ENCODE measurements at regions not wholly inside any gene's neighbourhood (a gene's known extent, or its start where the extent isn't known, plus 50 kb on each side); places are given as distances from the start of the nearest gene placed in this dataset.
"Not testable (repeated sequence)": the region's sequence is repeated elsewhere in the genome, so short reads cannot be mapped to it uniquely, and the experiment has no call there.

DNA sequence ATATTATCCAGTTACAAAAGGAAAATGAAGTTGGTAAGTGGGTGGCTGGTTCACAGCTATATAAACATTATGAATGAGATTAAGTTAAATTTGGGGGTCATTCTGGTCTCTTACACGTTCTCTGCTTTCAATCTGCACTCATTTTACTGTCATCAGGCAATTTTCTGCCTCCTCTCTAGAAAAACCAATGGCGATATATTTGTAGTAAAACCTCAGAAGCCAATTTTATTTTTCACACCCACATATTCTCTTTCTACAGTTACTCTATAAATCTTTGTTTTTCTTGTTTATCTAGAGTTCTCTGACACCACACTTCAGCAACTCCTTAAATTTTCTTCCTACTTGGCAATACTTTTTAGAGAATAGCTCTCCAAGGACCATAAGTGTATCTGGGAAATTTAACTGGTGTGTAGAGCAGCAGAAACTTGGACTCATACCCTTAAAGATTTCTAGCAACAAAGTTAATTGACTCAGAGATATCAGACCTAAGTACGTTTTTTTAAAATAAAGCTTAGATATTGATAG is 926.9 kb downstream of the TMTC2 start:
- TF ChIP-seq, protein P1, sequence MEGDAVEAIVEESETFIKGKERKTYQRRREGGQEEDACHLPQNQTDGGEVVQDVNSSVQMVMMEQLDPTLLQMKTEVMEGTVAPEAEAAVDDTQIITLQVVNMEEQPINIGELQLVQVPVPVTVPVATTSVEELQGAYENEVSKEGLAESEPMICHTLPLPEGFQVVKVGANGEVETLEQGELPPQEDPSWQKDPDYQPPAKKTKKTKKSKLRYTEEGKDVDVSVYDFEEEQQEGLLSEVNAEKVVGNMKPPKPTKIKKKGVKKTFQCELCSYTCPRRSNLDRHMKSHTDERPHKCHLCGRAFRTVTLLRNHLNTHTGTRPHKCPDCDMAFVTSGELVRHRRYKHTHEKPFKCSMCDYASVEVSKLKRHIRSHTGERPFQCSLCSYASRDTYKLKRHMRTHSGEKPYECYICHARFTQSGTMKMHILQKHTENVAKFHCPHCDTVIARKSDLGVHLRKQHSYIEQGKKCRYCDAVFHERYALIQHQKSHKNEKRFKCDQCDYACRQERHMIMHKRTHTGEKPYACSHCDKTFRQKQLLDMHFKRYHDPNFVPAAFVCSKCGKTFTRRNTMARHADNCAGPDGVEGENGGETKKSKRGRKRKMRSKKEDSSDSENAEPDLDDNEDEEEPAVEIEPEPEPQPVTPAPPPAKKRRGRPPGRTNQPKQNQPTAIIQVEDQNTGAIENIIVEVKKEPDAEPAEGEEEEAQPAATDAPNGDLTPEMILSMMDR (conservative IDR thresholded peaks at IDR 0.05): no peak
- no peak for TF ChIP-seq ZFX (IDR thresholded peaks at IDR 0.05)
- H3K27ac ChIP-seq: no peak overlapping the region

DNA sequence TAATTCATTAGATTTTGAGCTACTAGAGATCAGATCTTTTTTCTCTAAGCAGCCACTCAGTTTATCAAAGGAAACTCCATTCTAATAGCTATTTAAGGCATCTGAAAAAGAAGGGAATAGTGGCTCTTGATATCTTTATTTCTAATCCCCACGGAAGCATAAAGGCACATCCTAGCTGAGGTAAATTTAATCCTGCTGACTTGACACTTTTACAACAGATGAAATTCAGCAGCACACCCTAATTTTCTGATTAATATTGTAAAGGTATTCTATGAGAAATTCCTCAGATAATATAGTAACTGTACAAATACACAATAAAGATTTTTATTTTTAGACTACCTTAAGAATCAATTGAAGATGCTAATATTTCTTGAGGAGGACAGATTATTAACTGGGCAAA is 916.4 kb downstream of the TMTC2 start:
- no peak for TF ChIP-seq ZFX (IDR thresholded peaks at IDR 0.05)
- TF ChIP-seq, protein P1 (conservative IDR thresholded peaks at IDR 0.05): no peak
- no peak overlapping the region for H3K27ac ChIP-seq

DNA sequence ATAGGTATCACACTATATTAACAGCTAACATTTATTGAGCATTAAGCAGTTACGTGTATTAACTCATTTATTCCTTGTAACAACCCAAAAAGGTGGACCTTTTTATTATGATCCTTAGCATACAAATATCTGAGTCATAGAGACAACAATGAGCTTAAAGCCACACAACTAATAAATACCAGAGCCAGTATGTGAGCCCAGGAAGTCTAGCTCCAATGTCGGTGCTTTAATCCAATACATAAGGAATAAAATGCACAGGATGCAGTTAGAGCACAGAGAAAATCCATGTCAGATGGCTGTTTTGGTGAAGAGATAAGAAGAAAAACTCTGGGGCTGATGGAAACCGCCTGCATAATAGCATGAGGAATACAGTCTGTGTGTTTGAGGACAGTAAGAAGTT is 888.6 kb downstream of the TMTC2 start:
- H3K27ac ChIP-seq: no peak overlapping the region
- TF ChIP-seq ZFX (IDR thresholded peaks at IDR 0.05): no peak
- TF ChIP-seq, protein P1 (conservative IDR thresholded peaks at IDR 0.05): no peak

DNA sequence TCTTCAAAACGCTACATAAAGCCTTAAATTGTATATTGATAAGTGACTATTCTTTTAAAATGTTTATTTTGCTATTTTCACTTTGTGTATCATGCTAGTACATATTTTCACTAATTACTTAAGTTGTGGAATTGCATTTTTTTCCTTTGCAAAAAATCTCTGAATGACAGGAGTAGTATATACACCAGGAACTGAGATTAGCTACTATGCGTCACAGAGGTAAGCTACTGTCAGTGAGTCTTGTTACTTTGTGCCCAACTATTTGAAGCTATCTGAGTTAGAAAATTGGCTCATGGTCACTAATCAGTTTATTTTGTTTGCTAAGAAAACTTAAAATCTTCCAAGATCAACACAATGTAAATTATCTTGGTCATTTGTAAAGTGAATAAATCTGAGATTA is 887.4 kb downstream of the TMTC2 start:
- no peak overlapping the region for H3K27ac ChIP-seq
- no peak for TF ChIP-seq ZFX (IDR thresholded peaks at IDR 0.05)
- TF ChIP-seq, protein P1 (conservative IDR thresholded peaks at IDR 0.05): no peak

DNA sequence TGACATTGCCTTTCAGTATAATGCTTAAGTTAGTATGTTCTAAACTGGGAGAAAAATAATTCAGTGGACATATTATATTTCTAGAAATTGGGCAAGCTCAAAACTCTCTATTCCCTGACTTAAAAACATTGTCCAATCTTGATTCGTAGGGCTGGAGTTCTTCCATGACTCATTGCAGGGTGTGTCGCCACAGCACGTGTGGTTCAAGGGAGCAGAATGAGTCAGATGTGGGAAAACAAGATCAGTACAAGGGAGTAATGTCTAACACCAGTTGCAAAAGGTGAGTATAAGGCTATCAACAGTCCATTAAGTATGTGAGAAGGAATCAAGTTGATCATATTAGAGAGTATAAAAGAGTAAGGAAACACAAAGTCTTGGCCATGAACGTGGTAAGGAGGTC is 887.0 kb downstream of the TMTC2 start:
- TF ChIP-seq, protein P1 (conservative IDR thresholded peaks at IDR 0.05): no peak
- no peak for TF ChIP-seq ZFX (IDR thresholded peaks at IDR 0.05)
- no peak overlapping the region for H3K27ac ChIP-seq

DNA sequence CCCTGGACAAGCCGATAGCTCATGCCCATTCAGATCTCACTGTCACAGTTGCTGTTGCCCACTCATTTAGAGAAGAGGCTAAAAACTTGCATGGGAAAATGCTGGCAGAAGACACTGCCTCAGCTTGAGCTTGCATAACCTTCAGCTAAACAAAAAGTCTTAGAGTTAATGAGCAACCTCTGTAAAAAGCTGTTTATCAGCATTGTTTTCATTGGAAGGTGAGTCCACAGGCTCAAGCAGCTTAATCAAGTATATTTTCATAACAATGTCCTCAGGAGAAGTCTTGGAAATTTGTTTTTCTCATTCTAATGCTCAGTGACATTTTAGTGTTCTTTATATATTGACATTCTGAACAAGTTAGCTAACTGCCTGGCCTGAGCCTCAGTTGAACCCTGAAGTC is 872.9 kb downstream of the TMTC2 start:
- TF ChIP-seq, protein P1 (conservative IDR thresholded peaks at IDR 0.05): no peak
- TF ChIP-seq ZFX (IDR thresholded peaks at IDR 0.05): no peak
- H3K27ac ChIP-seq: no peak overlapping the region

DNA sequence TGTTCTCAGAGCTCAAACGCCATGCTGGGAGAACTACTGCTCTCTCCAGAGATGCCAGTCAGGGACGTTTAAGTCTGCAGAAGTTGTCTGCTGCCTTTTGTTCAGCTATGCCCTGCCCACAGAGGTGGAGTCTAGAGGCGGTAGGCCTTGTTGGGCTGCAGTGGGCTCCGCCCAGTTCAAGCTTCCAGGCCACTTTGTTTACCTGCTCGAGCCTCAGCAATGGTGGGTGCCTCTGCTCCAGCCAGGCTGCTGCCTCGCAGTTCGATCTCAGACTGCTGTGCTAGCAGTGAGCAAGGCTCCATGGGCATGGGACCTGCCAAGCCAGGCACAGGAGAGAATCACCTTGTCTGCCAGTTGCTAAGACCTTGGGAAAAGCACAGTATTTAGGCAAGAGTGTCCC is 869.3 kb downstream of the TMTC2 start:
- H3K27ac ChIP-seq: not testable (repeated sequence)

DNA sequence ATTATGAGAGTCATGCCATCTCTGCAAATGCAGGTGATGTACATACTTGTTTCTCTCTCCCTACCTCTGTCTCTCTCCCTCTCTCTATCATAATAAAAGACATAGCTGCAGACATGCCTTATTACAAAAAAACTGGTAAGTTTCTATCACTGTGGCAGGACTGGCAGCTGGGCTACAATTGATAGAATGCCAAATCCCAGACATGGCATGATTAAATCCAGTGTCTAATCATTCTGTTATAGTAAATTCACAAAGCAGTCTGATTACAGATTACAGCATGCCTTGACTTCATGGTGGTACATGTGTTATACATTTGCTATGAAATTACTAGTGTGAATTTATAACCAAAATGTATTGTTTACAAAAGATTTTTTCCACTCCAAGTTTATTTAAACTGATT is 854.7 kb downstream of the TMTC2 start:
- no peak overlapping the region for H3K27ac ChIP-seq
- TF ChIP-seq ZFX (IDR thresholded peaks at IDR 0.05): no peak
- TF ChIP-seq, protein P1 (conservative IDR thresholded peaks at IDR 0.05): no peak
